Fibroblast of pulmonary artery (primary cell): ENCODE measurements at regions not wholly inside any gene's neighbourhood (a gene's known extent, or its start where the extent isn't known, plus 50 kb on each side); places are given as distances from the start of the nearest gene placed in this dataset.

Source experiments
- DNase-seq: peaks from one replicate; pipeline ENCODE4 v3.0.0-alpha.2; 2010; ENCODE audit warnings: low read depth
- H3K4me3 ChIP-seq: replicated peaks from 2 replicates; pipeline ENCODE4 v1.5.1; 2011; ENCODE audit warnings: low read depth, mild to moderate bottlenecking, control low read depth, low read length, moderate library complexity
- CTCF ChIP-seq: IDR thresholded peaks from 2 replicates; pipeline ENCODE4 v1.5.1; 2011; ENCODE audit warnings: mild to moderate bottlenecking, control low read depth, low read length, inconsistent platforms; ENCODE audit errors: missing control alignments

DNA sequence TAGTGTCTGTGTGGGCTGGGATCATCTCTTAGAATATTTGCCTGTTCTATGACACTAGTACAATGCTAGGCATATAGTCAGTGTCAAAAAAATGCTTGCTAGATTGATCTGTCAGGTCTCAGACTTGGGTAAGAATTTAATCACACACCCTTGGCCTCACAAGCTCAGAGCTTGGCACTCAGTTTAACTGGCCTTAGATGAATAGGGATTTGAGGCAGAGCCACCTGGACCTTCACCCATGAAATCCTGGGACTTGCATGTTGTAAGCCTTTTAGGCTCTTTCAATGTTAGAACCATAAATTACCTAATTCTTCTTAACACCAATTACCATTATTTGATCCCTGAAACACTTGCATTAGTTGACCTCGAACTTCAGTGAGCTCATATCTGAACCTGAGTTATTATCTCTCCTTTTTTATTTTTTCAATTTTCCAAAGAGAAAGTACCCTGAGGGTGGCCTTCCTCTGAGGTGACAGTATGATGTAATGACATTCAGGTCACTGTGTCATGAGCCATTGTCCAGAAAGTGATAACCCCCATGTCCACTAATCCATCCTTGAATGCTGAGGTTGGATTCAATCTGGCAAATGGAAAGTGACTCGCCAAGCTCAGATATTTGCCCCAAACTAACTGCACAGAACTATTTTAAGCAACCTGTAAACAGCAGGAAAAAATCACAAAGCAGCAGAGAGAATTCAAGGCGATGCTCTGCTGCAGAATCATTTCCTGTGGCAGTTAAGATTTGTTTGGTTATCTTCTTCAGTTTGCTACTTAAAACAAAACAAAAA, 615.2 kb upstream of the NR2F2 start:
- TF ChIP-seq CTCF, result no peak
- H3K4me3 ChIP-seq, result no peak overlapping the region
- peak; percentile 26 for DNase-seq

DNA sequence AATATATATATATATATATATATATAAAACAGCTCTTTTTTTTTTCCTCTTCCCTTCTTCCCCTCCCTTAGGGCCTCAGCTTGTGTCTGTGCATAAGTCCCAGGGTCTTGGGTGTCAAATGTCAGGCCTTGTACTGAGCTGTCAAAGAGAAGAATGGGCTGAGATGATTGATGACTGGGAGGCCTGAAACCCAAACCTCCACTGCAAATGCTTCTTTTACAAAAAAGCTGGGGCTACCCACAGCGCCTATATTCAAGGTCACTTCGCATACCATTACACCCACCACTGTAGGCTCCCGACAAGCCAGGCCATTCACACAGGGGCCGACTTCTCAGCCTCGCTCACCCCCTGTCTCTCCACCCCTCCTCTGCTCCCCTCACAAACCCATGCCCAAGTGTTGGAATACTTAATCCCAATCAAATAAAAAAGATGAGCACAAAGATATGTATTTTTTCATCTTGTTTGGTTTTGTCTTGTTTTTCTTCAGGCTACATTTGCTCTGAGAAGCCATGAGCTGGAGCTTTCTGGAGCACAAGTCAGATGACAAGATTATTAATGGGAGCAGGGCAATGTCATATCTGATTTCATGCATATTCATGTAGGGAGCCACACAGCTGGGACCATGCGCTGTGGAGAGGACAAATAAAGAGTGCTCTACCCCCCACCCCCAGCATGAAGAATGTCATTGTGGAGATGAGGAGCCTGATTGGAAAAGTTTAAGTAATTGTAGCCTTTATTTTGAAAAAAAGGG, 614.4 kb upstream of the NR2F2 start:
- DNase-seq, result no peak
- no peak overlapping the region for H3K4me3 ChIP-seq
- no peak for TF ChIP-seq CTCF

DNA sequence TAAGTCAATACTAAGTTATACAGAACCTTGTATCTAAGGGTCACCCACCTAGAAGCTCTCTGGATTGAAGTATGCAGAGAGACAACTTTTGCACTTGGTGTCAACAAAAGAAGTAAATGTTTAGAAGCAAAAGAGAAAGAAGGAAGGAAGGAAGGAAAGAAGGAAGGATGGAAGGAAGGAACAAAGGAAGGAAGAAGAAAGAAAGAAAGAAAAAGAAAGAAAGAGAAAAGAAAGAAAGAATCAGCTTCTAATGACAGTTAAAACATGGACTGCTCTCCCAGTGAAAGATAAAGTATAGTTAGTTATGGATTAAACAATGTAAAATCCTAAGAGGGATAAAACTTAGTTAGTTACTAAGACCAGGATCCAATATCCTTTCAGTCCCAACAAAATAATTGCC, 613.8 kb upstream of the NR2F2 start:
- TF ChIP-seq CTCF, result no peak
- H3K4me3 ChIP-seq, result no peak overlapping the region
- no peak for DNase-seq

GRCh38 chr15:95718441-95718840, 612.1 kb upstream of the NR2F2 start:
- H3K4me3 ChIP-seq, result no peak overlapping the region
- peak; percentile 19 for DNase-seq
- no peak for TF ChIP-seq CTCF

DNA sequence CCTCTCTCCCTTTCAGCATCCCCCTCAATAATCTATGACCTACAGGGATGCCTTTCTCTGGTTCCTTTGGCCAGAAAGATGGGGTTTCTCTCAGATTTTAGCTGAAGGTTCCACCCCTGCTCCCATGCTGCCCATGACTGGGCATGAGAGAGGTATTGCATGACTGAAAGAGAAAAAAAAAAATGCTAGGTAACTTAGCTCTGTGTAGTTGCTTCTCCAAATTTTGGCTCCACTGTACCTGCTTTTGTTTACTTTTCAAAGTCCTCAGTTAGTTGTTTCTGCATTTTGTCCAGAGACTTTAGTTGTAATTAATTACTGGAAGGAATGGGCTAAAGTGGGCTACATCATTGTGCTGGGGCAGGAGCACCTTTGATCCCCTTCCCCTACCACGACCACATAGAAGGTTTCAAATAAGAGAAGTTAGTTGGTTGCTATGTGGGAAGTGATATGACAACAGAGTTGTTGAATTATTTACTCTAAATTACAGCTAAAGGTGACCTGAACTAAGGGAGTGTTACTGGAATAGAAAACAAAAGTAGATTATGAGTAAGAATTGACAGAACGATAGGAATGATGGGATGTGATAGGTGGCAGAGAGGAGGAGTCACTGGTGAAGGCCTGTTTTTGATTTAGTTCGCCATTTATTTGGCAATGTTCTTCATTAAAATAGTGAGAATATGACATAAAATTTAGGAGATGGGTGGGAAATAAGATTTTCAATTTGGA, 605.4 kb upstream of the NR2F2 start:
- DNase-seq, result no peak
- H3K4me3 ChIP-seq, result no peak overlapping the region
- TF ChIP-seq CTCF, result no peak

- DNase-seq, result no peak
- no peak overlapping the region for H3K4me3 ChIP-seq
- no peak for TF ChIP-seq CTCF
Measured at GRCh38 chr15:95726891-95727290, 603.6 kb upstream of the NR2F2 start.
